GM12892 (cell line): ENCODE measurements at regions not wholly inside any gene's neighbourhood (a gene's known extent, or its start where the extent isn't known, plus 50 kb on each side); places are given as distances from the start of the nearest gene placed in this dataset.

Experiments used
- DNase-seq: peaks from one replicate; pipeline ENCODE4 v3.0.0; 2011; ENCODE audit not compliant: insufficient read length
- FAIRE-seq: peaks from 2 replicates; lab custom pipeline; 2011; peaks lifted over from hg19 to GRCh38; lab: Jason Lieb, UNC
- POLR2A ChIP-seq: IDR thresholded peaks from 2 replicates; pipeline ENCODE4 v1.6.1; 2011; ENCODE audit warnings: low read depth, low read length, control low read depth
- POLR2AphosphoS5 ChIP-seq: IDR thresholded peaks from 2 replicates; pipeline ENCODE4 v1.6.1; 2011; ENCODE audit warnings: low read depth, low read length, control low read depth
- TAF1 ChIP-seq: IDR thresholded peaks from 2 replicates; pipeline ENCODE4 v1.6.1; 2011; ENCODE audit warnings: low read depth, mild to moderate bottlenecking, control low read depth, low read length, borderline replicate concordance

GRCh38 chr3:21801631-21802030, 50.6 kb upstream of the ZNF385D start:
- FAIRE-seq: no peak

GRCh38 chr3:21803604-21804003, 52.6 kb upstream of the ZNF385D start:
- TF ChIP-seq POLR2A: no peak
- TF ChIP-seq TAF1: no peak
- TF ChIP-seq POLR2AphosphoS5: no peak
- DNase-seq (no peak), FAIRE-seq (no peak)

More at GRCh38 chr3:21801631-21802030, 50.6 kb upstream of the ZNF385D start:
- TF ChIP-seq TAF1: no peak
- TF ChIP-seq POLR2AphosphoS5: no peak
- no peak for TF ChIP-seq POLR2A
- no peak for DNase-seq

DNA sequence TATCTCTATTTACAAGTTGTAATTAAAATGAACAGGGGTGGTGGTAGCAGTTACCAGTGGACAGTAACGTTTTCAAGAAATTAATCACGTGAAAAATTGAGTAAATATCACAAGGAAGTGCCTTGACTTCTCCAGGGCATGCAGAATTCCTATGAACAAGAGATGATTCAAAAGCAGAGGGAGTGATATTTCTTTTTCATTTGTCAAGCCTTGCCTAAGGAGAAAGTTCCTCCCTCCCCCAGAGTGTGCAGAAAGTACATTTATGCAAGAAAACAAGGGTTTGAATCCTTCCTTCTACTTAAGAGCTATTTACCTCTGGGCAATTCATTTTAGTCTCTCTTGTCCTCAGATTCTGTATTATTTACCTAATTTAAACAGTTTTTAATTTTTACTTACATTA, 53.3 kb upstream of the ZNF385D start:
- no peak for TF ChIP-seq TAF1
- DNase-seq (no peak), FAIRE-seq (no peak)

- DNase-seq (no peak), FAIRE-seq (no peak)
- no peak for TF ChIP-seq POLR2AphosphoS5
- no peak for TF ChIP-seq TAF1
Measured at GRCh38 chr3:21806733-21807132, 55.7 kb upstream of the ZNF385D start.

DNA sequence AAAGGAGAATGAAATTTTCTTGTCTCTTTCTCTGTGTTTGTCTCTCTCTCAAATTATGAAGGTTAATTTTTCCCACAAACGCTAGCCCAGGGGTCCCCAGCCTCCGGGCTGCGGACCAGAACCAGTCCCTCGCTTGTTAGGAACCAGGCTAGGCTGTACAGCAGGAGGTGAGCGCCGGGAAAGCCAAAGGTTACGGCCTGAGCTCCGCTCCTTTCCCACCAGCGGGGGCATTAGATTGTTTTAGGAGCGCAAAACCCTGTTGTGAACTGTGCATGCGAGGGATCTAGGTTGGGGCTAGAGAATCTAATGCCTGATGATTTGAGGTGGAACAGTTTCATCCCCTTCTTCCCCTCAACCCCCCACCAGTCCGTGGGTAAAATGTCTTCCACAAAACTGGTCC, 74.7 kb upstream of the ZNF385D start:
- FAIRE-seq (no peak), DNase-seq (no peak)
- TF ChIP-seq TAF1: no peak
- no peak for TF ChIP-seq POLR2AphosphoS5
- TF ChIP-seq POLR2A: no peak

DNA sequence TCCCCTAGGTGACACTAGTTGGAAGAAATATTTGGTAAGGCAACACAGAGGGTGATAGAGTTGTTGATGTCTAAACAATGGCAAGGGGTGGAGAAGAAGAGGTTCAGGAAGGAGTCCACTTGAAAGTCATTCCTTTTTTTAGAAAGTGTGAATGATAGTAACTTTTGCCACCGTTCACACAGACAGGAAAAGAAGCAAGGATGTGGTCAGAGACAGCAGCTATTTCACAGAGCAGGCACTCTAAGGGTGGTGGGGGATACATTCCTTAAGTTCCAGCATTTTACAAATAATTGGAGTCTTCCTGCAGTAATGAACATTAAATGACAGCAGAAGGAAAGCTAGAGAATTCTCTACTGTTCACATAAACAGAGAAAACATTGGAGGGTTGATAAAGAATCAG, 75.4 kb upstream of the ZNF385D start:
- DNase-seq (no peak), FAIRE-seq (no peak)
- TF ChIP-seq POLR2A: no peak
- no peak for TF ChIP-seq TAF1
- TF ChIP-seq POLR2AphosphoS5: no peak

DNA sequence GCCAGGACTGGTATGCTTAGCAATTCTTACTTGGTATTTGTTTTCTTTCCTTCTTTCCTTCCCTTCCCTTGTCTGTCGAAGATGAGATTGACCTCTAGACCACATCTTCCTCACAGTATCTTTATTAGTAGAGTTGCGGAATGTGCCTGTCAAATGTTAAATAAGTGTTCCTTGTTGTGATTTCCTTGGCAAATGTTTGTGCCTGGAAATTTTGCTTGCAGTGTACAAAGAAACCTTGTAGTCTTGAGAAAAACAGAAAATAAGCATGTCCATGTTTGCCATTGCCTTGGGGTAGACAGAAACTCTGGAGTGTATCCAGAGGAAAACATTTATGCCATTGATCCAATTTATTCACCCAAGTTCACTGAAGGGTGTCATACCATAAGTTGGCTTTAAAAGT, 79.5 kb upstream of the ZNF385D start:
- DNase-seq: no peak
- FAIRE-seq: no peak
- TF ChIP-seq POLR2A (no peak), TAF1 (no peak), POLR2AphosphoS5 (no peak)

DNA sequence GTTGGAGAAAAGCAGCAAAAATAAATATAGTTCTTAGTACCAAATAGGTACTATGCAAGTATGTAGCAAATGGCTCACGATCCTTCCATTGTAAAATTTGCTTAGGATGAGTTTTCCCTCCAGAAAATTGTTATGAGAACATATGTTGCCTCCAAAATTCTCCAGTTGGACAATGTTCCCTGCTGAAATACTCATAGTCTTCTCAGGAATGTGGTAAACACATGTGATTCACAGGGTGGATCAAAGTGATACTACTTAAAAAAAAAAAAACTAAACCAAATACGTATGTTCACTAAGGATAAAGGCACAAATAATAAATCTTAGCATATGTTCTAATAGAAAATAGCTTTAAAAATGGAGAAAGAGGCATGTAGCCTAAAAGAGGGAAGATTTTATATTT, 84.3 kb upstream of the ZNF385D start:
- TF ChIP-seq POLR2AphosphoS5 (no peak), POLR2A (no peak), TAF1 (no peak)
- no peak for FAIRE-seq
- no peak for DNase-seq

DNA sequence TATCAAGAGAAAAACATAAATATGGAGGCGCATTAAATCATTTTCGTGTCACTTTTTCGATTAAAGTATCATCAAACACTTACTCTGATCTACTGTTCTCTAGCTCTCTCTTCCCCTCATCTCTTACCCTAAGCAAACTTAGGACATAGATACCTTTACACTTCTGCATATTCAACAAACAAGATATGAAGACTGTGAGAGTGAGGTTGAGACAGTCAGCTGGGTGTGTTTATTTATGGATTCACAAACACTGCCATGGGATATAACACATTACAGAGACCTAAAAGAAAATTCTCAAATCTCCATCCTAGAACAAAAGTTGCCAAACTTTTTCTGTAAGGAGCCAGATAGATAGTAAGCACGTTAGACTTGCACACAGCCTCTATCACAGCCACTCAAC, 85.2 kb upstream of the ZNF385D start:
- DNase-seq: no peak
- TF ChIP-seq POLR2AphosphoS5 (no peak), POLR2A (no peak), TAF1 (no peak)
- FAIRE-seq: no peak

DNA sequence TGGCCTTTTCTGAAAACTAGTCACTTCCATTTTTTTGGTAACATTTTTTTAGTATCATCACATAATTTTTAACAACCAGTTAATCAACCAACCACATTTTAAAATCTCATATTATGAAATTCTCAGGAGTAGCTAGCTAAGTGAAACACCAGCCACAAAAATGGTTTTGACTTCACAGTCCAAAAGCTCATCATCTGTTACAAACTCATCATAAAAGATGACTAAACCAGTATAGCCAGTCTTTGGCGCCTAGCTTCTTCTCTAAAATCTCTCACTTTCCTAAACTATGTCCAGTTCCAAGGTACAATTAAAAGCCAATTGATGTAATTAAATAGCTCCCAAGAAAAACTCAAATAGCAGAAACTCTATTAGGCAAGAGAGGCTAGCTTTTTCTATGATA, 88.2 kb upstream of the ZNF385D start:
- no peak for DNase-seq
- TF ChIP-seq POLR2A (no peak), POLR2AphosphoS5 (no peak), TAF1 (no peak)
- FAIRE-seq: no peak

DNA sequence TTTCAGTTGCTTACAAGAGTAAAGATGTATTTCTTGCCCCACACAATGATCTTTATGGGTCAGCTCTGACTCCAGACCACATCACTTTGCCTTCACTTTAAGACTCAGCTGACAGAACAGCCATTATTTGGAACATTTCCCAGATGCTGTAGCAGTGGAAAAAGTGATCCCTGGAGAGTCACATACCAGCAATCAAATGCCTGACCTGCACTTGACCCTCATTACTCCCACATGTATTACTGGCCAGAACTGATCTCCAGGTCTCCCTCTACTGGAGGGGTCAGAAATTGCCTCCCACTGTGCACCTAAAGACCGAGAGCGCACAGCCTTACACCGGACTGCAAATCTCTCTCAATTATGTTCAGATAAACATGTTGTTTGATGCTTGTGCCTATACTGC, 88.6 kb upstream of the ZNF385D start:
- TF ChIP-seq POLR2AphosphoS5 (no peak), TAF1 (no peak), POLR2A (no peak)
- FAIRE-seq (no peak), DNase-seq (no peak)

DNA sequence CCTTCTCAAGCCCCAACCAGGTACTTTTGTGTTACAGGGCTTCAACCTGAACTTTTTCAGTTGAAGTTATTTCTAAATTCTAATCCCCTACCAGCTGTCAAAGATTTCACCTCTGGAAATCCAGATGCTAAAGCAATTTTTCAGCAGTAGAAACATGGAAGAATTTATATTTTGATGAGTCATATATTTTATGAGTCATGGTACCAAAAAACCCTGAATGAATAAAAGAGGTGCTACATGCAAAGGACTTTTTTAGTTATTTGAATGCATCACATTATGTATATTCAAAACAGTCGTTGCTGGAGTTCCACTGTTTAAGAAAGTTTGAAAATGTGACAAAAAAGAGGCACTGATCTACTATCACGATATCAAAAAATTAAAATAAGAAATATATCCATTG, 96.0 kb upstream of the ZNF385D start:
- TF ChIP-seq POLR2A: no peak
- no peak for TF ChIP-seq POLR2AphosphoS5
- TF ChIP-seq TAF1: no peak
- no peak for FAIRE-seq
- no peak for DNase-seq

DNA sequence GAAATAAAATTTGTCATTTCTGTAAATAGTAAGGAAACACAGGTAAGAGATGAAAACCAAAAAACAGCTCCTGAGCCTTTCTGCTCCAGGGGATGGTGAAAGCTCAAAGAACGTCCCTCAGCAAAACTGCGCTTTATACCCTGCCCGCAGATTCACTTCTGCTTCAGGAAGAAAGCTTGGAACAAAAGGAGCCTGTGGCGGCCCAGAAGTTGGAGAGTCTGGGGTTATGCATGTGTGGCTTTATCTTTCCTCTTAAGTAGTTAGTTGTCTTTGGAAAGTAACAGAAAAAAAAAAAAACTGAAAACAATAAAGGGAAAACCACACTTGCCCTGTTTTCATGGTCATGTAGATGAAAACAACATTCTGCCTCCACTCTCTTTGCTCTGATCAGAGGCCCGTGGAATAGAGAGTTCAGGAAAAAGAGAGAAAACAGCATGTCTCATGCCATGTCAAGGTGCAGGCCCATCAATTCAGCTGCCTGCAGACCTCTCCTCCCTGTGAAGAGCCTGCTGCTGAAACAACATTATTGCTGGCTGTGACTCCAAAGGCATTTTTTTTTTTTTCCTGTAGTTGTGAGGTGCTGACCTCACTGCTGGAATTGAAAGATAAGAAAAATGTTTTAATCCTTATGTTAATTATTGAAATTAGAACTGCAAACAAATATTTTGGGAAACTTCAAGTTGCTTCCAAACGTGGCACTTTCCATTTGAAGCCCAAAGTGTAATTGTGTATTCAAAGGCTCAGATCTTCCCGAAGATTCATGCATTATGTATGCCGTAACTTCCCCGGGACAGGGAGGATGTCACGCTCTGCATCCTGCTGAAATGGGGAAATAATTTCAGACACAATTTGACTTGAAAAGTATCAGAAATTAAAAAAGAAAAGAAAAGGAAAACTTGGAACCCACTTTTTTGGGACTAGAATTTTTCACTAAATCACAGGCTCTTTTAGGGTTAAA, 108.4 kb upstream of the ZNF385D start:
- no peak for DNase-seq
- TF ChIP-seq POLR2A: no peak
- no peak for FAIRE-seq
